Peyer's patch (tissue), 4 donors: ENCODE measurements at regions not wholly inside any gene's neighbourhood (a gene's known extent, or its start where the extent isn't known, plus 50 kb on each side); places are given as distances from the start of the nearest gene placed in this dataset.

ENCODE experiments used
- DNase-seq, 3 donors: peaks; one replicate each; pipeline ENCODE4 v3.0.0-alpha.2; 2017 to 2019
- H3K27ac ChIP-seq, 4 donors: fragments of 200-600 bp; sonication (generic); one replicate each; pipeline ENCODE4 v1.5.1; 2016 to 2019
- H3K27me3 ChIP-seq, 2 donors: fragments of 200-600 bp; sonication (generic); one replicate each; pipeline ENCODE4 v1.5.1; 2019
- H3K36me3 ChIP-seq, 3 donors: fragments of 200-600 bp; sonication (generic); one replicate each; pipeline ENCODE4 v1.5.1; 2016 to 2019
- H3K4me1 ChIP-seq, 4 donors: fragments of 200-600 bp; sonication (generic); one replicate each; pipeline ENCODE4 v1.5.1; 2016 to 2019
- H3K4me3 ChIP-seq, 4 donors: fragments of 200-600 bp; sonication (generic); 1 replicate in 3 of 4; 2 replicates in 1 of 4; pipeline ENCODE4 v1.5.1; 2016 to 2019; ENCODE audit warnings: mild to moderate bottlenecking in 1 of 4
- H3K9me3 ChIP-seq, 4 donors: fragments of 200-600 bp; sonication (generic); one replicate each; pipeline ENCODE4 v1.5.1; 2016 to 2019; ENCODE audit warnings: mild to moderate bottlenecking in 1 of 4
- CTCF ChIP-seq, 6 experiments: fragments of 450-650 bp in 4 of 6; fragments of 200-600 bp in 2 of 6; sonication (generic) in 1 of 6; IDR thresholded peaks; one replicate each; pipeline ENCODE4 v1.5.1; 2017 to 2019; ENCODE audit warnings: antibody characterized with exemption in 6 of 6, mild to moderate bottlenecking in 3 of 6, moderate library complexity in 1 of 6
- POLR2A ChIP-seq, 2 donors: fragments of 450-650 bp; IDR thresholded peaks; one replicate each; pipeline ENCODE4 v1.5.1; 2017; ENCODE audit warnings: antibody characterized with exemption in 2 of 2, mild to moderate bottlenecking in 2 of 2, moderate library complexity in 2 of 2

GRCh38 chr18:22278798-22279197, 109.4 kb downstream of the GATA6 start:
- no peak for DNase-seq
- Histone ChIP-seq H3K36me3 (no peaks in the 10 kb centered on the region), H3K4me1 (peaks cover 0 to 13% (median 0%) of the 10 kb centered on the region in 4 donors), H3K27me3 (no peaks in the 10 kb centered on the region), H3K27ac (no peak overlapping the region), H3K4me3 (no peak overlapping the region), H3K9me3 (no peaks in the 10 kb centered on the region)
- TF ChIP-seq CTCF (IDR thresholded peaks at IDR 0.05) (no peak), POLR2A (IDR thresholded peaks at IDR 0.05) (no peak)

GRCh38 chr18:22277758-22278157, 108.4 kb downstream of the GATA6 start:
- no peak for TF ChIP-seq CTCF (IDR thresholded peaks at IDR 0.05)
- TF ChIP-seq POLR2A (IDR thresholded peaks at IDR 0.05): no peak
- Histone ChIP-seq H3K27me3 (no peaks in the 10 kb centered on the region), H3K36me3 (no peaks in the 10 kb centered on the region), H3K9me3 (no peaks in the 10 kb centered on the region), H3K27ac (no peak overlapping the region), H3K4me1 (peaks cover 0 to 6% (median 0%) of the 10 kb centered on the region in 4 donors), H3K4me3 (no peak overlapping the region)
- no peak for DNase-seq

- Histone ChIP-seq H3K9me3 (no peaks in the 10 kb centered on the region), H3K27ac (no peak overlapping the region), H3K4me1 (no peaks in the 10 kb centered on the region), H3K27me3 (no peaks in the 10 kb centered on the region), H3K4me3 (no peak overlapping the region), H3K36me3 (no peaks in the 10 kb centered on the region)
- TF ChIP-seq CTCF (IDR thresholded peaks at IDR 0.05) (no peak), POLR2A (IDR thresholded peaks at IDR 0.05) (no peak)
- no peak for DNase-seq
Observed at GRCh38 chr18:22276334-22276713, 106.9 kb downstream of the GATA6 start.

GRCh38 chr18:22275706-22276333, 106.4 kb downstream of the GATA6 start:
- no peaks in the 10 kb centered on the region for H3K36me3 ChIP-seq
- no peaks in the 10 kb centered on the region for H3K27me3 ChIP-seq
- TF ChIP-seq CTCF (IDR thresholded peaks at IDR 0.05) (no peak), POLR2A (IDR thresholded peaks at IDR 0.05) (no peak)
- H3K9me3 ChIP-seq: no peaks in the 10 kb centered on the region
- no peak overlapping the region for H3K27ac ChIP-seq
- H3K4me3 ChIP-seq: no peak overlapping the region
- H3K4me1 ChIP-seq: no peaks in the 10 kb centered on the region
- DNase-seq: no peak

GRCh38 chr18:22273101-22274039, 104.0 kb downstream of the GATA6 start:
- Histone ChIP-seq H3K27ac (no peak overlapping the region), H3K4me1 (no peaks in the 10 kb centered on the region), H3K27me3 (no peaks in the 10 kb centered on the region), H3K36me3 (no peaks in the 10 kb centered on the region), H3K9me3 (no peaks in the 10 kb centered on the region), H3K4me3 (no peak overlapping the region)
- no peak for TF ChIP-seq CTCF (IDR thresholded peaks at IDR 0.05)
- TF ChIP-seq POLR2A (IDR thresholded peaks at IDR 0.05): no peak
- DNase-seq: no peak
